ENCODE measurements at regions not wholly inside any gene's neighbourhood (a gene's known extent, or its start where the extent isn't known, plus 50 kb on each side); places are given as distances from the start of the nearest gene placed in this dataset.
"Not testable (repeated sequence)": the region's sequence is repeated elsewhere in the genome, so short reads cannot be mapped to it uniquely, and the experiment has no call there.

- no peak for DNase-seq (ENCODE audit: low read depth)
Observed at GRCh38 chr4:125262502-125262901, 52.3 kb upstream of the FAT4 start.

DNA sequence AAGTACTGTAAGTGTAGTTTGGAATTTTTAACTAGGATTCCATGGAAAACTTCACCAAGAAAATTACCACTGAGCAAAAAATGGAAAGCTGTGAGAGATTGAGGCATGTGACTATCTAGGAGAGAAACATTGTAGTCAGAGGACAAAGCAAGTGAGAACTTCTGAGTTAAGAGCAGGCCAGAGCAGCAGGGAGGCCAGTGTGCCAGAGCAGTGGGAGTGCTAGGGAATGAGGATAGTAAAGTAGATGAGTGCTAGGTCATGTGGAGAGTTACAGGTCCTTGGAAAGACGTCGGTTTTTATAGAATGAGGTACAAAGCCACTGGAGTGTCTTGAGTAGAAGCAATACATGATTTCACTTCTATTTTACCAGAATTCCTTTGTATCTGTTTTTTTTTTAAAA lies 52.7 kb upstream of the FAT4 start:
- DNase-seq (ENCODE audit: low read depth): no peak

DNA sequence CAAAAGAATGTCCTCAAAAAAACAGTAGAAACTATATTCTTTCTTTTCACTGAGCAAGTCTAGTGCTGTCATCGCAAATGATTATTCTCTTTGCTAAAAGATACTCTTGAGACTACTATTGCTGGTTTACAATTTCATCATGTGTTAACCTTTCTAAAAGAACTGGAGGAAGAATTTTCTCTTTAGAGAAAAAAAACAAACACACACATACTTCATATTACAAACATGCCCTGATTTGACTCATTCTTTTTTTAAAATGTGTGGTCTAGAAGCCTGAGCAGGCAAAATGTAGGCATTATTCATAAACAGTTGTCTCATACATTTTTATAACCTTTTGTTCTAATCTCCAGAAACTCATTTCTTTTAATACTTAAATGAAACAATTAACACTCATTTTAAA lies 60.6 kb upstream of the FAT4 start:
- peak; percentile 1 for DNase-seq (ENCODE audit: low read depth)

DNA sequence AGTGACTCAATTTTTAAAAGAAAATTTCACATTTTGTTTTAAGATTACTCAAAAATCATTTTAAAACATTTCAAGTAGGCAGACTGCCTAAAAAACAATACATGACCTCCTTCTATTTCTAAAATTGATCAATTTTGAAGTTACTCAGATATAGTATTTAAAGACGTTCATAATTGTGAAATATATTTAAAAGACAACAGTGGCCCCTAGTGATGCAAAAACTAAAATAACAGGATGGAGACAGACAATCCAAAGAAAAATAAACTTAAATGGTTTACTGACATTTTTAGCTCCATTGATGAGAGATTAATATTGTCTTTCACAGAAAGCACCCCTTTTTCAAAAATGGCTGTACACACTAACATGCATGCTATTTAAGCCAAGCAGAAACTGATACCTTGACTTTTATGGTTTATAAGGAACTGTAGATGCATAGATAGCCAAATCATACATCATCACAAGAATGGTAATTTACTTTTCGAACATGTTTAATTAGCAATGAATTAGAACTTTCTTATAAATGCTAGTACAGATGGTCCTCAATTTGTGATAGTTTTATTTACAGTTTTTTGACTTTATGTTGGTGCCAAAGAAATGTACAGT lies 69.8 kb upstream of the FAT4 start:
- DNase-seq (ENCODE audit: low read depth): peak; percentile 10

- no peak for DNase-seq (ENCODE audit: low read depth)
Observed at GRCh38 chr4:125243789-125244397, 70.9 kb upstream of the FAT4 start.

DNA sequence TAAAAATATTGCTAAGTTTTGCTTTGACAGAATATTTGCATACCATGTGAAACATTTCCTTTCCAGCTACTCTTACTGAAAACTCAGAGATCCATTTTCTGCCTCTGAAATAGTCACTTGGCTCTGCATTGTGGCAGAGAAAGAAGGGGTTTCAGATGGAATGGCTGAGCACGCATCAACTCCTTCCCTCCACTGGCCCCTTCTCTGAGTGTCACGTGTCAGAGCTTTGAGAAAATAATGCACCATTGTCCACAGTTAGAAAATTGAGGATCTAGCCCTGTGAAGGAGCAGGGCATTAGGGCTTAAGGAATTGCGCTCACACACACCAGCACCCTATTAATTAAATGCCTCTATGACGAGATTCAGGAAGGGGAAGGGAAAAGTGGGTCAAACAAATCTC lies 78.8 kb upstream of the FAT4 start:
- no peak for DNase-seq (ENCODE audit: low read depth)

GRCh38 chr4:125231661-125232060 lies 83.1 kb upstream of the FAT4 start:
- DNase-seq (ENCODE audit: low read depth): peak; percentile 7

GRCh38 chr4:125229596-125230058 lies 85.1 kb upstream of the FAT4 start:
- DNase-seq (ENCODE audit: low read depth): no peak

- no peak for DNase-seq (ENCODE audit: low read depth)
Observed at GRCh38 chr4:125225806-125226205, 88.9 kb upstream of the FAT4 start.

DNA sequence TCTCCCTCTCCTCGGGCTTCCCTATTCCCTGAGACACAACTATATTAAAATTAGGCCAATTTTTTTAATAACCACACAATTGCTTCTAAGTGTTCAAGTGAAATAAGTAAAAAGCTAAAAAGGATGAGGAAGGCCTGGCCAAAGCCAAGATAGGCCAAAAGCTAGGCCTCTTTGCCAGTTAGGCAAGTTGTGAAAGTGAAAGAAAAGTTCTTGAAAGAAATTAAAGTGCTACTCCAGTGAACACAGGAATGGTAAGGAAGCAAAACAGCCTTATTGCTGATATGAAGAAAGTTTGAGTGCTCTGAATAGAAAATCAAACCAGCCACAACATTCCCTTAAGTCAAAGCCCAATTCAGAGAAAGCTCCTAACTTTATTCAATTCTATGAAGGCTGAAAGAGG lies 114.2 kb upstream of the FAT4 start:
- DNase-seq (ENCODE audit: low read depth): peak; percentile 3

DNA sequence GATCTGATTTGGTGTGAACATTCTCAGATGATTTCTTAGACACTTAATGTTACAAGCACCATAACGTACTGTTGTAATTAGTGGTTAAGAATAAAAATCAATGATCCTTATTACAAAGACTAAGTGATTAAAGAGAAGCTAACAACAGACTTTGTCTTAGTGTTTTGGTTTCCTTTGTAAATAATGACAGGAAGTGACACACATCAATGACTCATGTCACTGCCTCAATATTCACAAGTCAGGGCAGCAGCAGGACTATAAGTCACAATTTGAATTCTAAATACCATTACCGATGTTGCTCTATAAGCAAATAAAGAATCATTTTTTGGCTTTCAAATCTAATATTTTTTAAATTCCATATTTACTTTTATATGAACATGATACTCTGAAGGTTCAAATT lies 115.8 kb upstream of the FAT4 start:
- DNase-seq (ENCODE audit: low read depth): peak; percentile 68

DNA sequence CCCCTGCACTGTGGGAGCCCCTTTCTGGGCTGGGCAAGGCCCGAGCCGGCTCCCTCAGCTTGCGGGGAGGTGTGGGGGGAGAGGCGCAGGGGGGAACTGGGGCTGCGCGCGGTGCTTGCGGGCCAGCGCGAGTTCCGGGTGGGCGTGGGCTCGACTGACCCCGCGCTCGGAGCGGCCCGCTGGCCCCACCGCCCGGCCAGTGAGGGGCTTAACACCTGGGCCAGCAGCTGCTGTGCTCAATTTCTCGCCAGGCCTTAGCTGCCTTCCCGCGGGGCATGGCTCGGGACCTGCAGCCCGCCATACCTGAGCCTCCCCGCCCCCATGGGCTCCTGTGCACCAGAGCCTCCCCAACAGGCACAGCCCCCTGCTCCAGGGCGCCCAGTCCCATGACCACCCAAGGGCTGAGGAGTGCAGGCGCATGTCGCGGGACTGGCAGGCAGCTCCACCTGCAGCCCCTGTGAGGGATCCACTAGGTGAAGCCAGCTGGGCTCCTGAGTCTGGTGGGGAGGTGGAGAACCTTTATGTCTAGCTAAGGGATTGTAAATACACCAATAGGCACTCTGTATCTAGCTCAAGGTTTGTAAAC lies 122.8 kb upstream of the FAT4 start:
- DNase-seq (ENCODE audit: low read depth): not testable (repeated sequence)

GRCh38 chr4:125191232-125191631 lies 123.5 kb upstream of the FAT4 start:
- peak; percentile 60 for DNase-seq (ENCODE audit: low read depth)

DNA sequence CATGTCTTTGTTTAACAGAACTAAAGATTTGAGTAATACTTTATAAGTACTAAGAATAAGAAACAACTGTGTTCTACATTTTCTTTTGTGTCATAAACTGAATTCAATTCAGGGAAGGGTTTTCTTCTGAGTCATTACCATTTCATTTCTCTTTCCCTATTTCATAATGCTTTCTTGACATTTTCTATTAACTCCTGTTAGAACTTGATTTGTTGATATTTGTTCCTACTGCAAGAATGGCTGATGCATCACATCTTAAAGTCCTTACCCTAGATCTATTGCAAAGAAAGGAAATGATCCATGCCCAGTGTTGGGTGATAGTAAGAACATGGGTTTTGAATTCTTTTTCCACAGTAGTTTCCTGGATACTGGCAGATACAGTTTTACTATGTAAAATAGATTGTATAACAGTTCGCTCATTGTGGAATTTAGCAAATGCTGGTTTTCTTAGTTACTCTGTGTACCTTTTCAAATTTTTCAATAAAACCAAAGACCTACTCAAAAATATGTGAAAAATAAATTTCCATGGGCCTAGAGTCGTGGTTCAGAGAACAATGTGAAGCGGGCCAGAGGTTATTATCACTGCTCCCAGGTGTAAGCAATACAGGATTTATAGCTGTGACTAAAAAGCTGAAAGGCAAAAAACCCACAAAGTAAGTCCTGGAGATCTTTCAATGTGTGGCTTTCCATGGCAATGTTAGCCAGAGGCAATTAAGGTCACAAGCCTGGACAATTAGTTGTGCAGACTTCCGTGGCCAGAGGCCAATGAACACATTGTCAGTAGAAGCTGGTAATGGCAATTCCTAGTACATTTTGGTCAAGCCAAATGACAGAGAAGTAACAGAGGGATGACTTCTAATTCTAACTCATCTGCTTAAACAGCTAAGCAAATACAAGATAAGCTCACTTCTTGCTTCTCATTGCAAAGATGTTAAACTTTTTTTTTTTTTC lies 127.3 kb upstream of the FAT4 start:
- DNase-seq (ENCODE audit: low read depth): peak; percentile 93

- DNase-seq (ENCODE audit: low read depth): no peak
Observed at GRCh38 chr4:125184116-125184515, 130.6 kb upstream of the FAT4 start.

DNA sequence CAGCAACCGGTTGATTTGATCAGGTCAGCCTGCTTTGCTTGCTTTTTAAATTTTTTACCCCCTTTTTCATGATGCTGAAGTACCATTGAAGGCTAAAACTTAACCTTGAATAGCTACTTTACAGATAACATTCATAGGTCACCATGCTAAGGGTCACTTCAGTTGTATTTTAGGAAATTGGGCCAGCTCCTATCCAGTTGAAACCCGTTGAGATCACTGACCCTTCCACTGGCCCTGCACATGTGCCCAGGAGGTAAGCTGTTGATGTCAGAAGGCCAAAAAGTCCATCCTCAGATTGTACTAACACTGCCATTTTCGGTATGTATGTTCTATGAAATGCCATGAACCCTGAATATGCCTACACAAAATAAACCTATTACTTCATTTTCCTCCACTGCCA lies 133.0 kb upstream of the FAT4 start:
- no peak for DNase-seq (ENCODE audit: low read depth)

DNA sequence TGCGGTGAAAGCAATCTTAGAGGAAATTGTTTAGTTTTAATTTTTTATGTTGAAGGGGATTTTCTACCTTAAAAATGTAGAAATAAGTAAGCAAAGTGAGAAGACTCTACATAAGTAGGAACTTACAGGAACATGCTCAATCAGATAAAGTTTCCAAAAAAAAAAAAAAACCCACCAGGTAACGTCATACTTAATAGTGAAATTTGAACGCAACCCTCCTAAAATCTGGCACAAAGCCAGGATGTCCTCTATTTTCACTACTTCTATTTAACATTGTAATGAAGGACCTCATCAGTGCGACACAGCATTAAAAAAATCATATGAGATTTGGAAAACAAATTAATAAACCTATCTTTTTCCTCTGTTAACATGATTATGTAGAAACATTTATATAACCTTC lies 135.0 kb upstream of the FAT4 start:
- DNase-seq (ENCODE audit: low read depth): no peak

DNA sequence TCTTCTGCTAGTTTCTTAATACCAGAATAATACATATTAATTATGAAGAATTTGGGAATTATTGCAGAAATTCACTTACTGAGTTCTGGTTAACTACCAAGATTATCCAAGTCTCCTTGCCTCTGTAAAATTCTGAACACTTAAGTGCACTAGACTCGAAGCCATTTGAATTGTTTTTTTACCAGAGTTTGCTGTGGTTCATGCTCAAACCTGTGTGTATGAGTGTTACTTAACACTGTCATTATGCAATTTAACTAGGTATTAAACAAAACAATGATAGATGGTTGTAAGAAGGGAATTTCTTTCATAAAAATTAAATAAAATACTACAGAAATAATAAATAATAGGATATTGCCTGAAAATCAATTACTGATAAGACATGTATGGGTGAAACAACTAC lies 145.6 kb upstream of the FAT4 start:
- no peak for DNase-seq (ENCODE audit: low read depth)

DNA sequence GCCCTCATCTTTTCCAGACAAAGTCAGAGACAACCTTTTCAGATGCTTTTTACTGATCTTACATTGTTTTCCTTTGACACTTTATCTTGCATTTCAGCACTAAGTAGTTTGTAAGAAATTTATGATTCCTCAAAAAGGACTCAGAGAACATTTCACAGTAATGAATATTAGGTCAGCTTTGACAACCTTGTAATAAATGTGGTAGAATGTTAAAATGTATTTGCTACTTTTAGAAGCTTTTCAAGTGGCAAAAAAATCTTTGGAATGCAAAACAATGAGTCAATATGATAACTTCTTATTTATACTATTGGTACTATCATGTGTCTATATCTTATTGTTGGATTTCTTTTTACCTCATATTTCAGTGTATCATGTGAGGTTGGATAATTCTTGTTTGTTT lies 146.2 kb upstream of the FAT4 start:
- peak; percentile 3 for DNase-seq (ENCODE audit: low read depth)

GRCh38 chr4:125166012-125166411 lies 148.7 kb upstream of the FAT4 start:
- DNase-seq (ENCODE audit: low read depth): not testable (repeated sequence)

DNA sequence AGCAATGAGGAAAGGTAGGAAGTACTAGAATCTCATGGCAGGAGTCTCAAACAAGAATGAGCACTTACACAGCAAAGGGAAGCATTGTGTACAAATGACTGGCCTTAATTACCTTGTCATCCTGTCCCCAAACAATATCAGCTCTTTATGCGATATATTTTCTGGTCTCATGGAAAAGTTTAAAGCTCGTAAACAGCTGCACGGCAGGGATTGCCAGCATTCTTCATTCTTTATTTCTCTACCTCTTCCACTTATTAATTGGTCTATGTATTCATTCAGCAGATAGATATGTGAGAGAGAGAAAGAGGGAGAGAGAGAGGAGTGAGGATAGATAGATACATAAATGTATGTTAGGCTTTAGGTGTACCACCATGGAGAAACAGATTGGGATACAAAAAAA lies 155.8 kb upstream of the FAT4 start:
- no peak for DNase-seq (ENCODE audit: low read depth)

GRCh38 chr4:125155251-125155650 lies 159.5 kb upstream of the FAT4 start:
- DNase-seq (ENCODE audit: low read depth): no peak

Data from M059J (cell line).